ENCODE measurements at regions not wholly inside any gene's neighbourhood (a gene's known extent, or its start where the extent isn't known, plus 50 kb on each side); places are given as distances from the start of the nearest gene placed in this dataset.

DNA sequence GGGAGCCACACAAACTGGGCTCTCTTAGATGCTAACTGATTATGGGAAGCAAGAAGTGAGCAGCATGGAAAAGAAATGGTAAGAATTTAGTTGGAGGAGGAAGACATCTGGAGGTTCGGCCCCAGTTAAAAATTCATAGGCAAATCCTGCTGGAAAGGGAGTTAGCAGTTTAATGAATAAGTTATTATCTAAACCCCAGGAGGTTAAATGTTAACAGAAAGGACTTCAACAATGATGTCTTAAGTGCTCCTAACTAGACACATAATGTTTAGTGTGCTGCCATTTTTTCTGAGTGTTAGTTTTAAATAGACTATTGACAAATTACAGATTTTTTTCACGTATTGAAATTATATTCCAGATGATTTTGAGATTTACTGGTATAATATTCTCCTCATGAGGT lies 1265.3 kb upstream of the ADGRL2 start:
- intact Hi-C loops (cut with DNase I; ENCODE audit: low total_unique reads), result no loop called here
- Histone ChIP-seq H3K27me3 (replicated peaks in 1 of 7) (no peaks in the 10 kb centered on the region), H3K4me3 (no peak overlapping the region), H3K9me3 (no peaks in the 10 kb centered on the region), H3K4me1 (no peaks in the 10 kb centered on the region), H3K27ac (no peak overlapping the region), H3K36me3 (no peaks in the 10 kb centered on the region)
- TF ChIP-seq POLR2AphosphoS5 (IDR thresholded peaks at IDR 0.05) (no peak), POLR2A (IDR thresholded peaks at IDR 0.05) (no peak)
- TF ChIP-seq, protein P1, sequence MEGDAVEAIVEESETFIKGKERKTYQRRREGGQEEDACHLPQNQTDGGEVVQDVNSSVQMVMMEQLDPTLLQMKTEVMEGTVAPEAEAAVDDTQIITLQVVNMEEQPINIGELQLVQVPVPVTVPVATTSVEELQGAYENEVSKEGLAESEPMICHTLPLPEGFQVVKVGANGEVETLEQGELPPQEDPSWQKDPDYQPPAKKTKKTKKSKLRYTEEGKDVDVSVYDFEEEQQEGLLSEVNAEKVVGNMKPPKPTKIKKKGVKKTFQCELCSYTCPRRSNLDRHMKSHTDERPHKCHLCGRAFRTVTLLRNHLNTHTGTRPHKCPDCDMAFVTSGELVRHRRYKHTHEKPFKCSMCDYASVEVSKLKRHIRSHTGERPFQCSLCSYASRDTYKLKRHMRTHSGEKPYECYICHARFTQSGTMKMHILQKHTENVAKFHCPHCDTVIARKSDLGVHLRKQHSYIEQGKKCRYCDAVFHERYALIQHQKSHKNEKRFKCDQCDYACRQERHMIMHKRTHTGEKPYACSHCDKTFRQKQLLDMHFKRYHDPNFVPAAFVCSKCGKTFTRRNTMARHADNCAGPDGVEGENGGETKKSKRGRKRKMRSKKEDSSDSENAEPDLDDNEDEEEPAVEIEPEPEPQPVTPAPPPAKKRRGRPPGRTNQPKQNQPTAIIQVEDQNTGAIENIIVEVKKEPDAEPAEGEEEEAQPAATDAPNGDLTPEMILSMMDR (IDR thresholded peaks at IDR 0.05 in 8 of 11, conservative IDR thresholded peaks at IDR 0.05 in 3 of 11), result no peak
- 65 to 76% (median 74%) methylated on average over 2 of the region's 2 CpGs for WGBS, 5 donors
- DNase-seq, result no peak

DNA sequence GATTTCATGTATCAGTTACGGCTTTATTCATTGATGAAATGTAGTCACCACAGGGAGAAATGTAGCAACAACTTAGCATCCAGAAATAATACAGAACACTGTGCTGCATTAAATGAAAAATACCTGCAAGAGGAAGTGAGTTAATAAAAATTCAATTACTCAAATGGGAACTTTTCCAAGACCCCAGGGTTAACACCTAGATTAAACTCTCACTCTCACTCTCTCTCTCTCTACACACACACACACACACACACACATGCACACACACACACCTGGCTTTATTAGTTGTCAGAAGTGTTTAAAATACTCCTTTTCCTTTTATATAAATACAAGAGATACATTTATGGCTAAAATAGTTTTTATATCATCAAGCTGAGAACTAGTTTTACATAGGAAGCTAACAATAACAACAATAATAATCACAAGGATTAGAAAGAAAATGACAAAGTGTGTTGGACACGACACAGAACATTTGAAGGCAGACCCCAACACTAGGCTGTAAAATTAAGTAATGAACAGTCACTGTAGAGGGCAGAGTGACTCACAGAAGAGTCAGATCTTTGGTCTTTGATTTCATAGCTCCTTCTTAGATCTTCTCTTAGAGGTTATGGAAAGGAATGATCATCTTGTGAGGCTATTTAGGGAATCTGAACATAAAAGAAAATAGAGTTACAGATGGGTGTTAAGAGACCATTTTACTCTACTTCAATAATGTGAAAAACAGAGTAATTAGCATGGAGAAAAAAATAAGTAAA lies 1266.0 kb upstream of the ADGRL2 start:
- no peak for DNase-seq
- intact Hi-C loops (cut with DNase I; ENCODE audit: low total_unique reads), result no loop called here
- H3K36me3 ChIP-seq, result no peaks in the 10 kb centered on the region
- H3K27me3 ChIP-seq (replicated peaks in 1 of 7), result no peaks in the 10 kb centered on the region
- H3K9me3 ChIP-seq, result no peaks in the 10 kb centered on the region
- H3K27ac ChIP-seq, result no peak overlapping the region
- TF ChIP-seq POLR2AphosphoS5 (IDR thresholded peaks at IDR 0.05), result no peak
- TF ChIP-seq, protein P1 (IDR thresholded peaks at IDR 0.05 in 8 of 11, conservative IDR thresholded peaks at IDR 0.05 in 3 of 11), result no peak
- no peak overlapping the region for H3K4me3 ChIP-seq
- WGBS, 5 donors, result 69 to 82% (median 72%) methylated on average over 2 of the region's 2 CpGs
- no peaks in the 10 kb centered on the region for H3K4me1 ChIP-seq

DNA sequence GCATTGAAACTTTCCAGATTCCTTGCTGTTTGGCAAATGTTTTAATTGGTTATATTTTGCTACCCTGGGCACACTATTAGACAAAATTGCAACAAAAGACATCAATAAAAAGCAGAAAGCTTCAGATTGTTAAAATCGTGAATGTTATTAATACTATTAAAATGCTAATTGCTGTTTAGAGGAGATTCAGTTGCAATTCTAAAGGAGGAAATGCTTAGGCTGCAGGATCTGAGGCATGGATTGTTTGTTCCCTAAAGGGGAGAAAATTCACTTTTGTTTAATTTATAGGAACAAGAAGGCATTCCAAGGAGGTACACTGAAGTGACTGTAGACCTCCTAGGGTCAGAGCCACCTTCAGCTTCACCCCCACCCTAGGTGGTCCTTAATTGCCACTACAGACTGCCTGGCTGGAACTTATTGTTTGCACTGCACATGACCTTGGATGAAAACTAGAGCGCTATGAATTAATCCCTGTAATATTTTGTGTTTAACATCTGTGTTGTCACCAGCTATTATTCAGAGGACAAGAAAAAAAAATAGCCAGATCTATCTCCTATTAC lies 1266.9 kb upstream of the ADGRL2 start:
- Histone ChIP-seq H3K36me3 (no peaks in the 10 kb centered on the region), H3K9me3 (no peaks in the 10 kb centered on the region), H3K4me1 (no peaks in the 10 kb centered on the region), H3K27me3 (replicated peaks in 1 of 7) (no peaks in the 10 kb centered on the region), H3K27ac (no peak overlapping the region), H3K4me3 (no peak overlapping the region)
- TF ChIP-seq POLR2AphosphoS5 (IDR thresholded peaks at IDR 0.05), result no peak
- TF ChIP-seq, protein P1 (IDR thresholded peaks at IDR 0.05 in 8 of 11, conservative IDR thresholded peaks at IDR 0.05 in 3 of 11), result no peak
- no peak for TF ChIP-seq POLR2A (IDR thresholded peaks at IDR 0.05)
- DNase-seq, result no peak
- intact Hi-C loops (cut with DNase I; ENCODE audit: low total_unique reads), result no loop called here
- WGBS, 5 donors, result 27 to 37% (median 32%) methylated on average over 2 of the region's 2 CpGs

DNA sequence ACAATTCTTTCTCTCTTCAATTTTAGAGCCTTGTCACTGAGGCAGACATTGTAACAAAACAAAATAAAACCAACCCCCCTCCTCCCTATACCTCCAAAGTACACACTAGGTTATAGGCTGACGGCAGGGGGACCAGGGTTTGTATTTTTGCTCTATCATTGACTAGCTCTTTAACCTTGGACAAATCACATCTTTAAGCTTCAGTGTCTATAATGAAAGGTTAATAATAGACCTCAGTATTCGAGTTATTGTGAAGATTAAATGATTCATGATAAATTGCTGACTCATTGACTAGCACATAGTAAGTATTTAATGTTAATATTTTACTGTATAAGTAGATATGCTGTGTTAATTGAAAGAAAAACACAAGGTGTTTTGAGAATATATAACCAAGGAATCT lies 1267.6 kb upstream of the ADGRL2 start:
- intact Hi-C loops (cut with DNase I; ENCODE audit: low total_unique reads), result no loop called here
- TF ChIP-seq, protein P1 (IDR thresholded peaks at IDR 0.05 in 8 of 11, conservative IDR thresholded peaks at IDR 0.05 in 3 of 11), result no peak
- TF ChIP-seq POLR2AphosphoS5 (IDR thresholded peaks at IDR 0.05) (no peak), POLR2A (IDR thresholded peaks at IDR 0.05) (no peak)
- DNase-seq, result no peak
- H3K4me1 ChIP-seq, result no peaks in the 10 kb centered on the region
- H3K36me3 ChIP-seq, result no peaks in the 10 kb centered on the region
- 58 to 72% (median 63%) methylated on average over 2 of the region's 2 CpGs for WGBS, 5 donors
- H3K4me3 ChIP-seq, result no peak overlapping the region
- no peaks in the 10 kb centered on the region for H3K27me3 ChIP-seq (replicated peaks in 1 of 7)
- H3K9me3 ChIP-seq, result no peaks in the 10 kb centered on the region
- no peak overlapping the region for H3K27ac ChIP-seq
